Fibroblast of lung (primary cell): ENCODE measurements at regions not wholly inside any gene's neighbourhood (a gene's known extent, or its start where the extent isn't known, plus 50 kb on each side); places are given as distances from the start of the nearest gene placed in this dataset.

Experiments
- EZH2 ChIP-seq: IDR thresholded peaks from 2 replicates; pipeline ENCODE4 v1.5.1; 2012; ENCODE audit warnings: low read length, control low read depth, mild to moderate bottlenecking; ENCODE audit errors: missing control alignments
- TF ChIP-seq, protein P1 (sequence below), 2 donors: IDR thresholded peaks in 1 of 2; conservative IDR thresholded peaks in 1 of 2; 1 replicate in 1 of 2; 2 replicates in 1 of 2; pipeline ENCODE4 v1.5.1; 2011 to 2012; ENCODE audit warnings: low read length in 2 of 2, control low read depth in 1 of 2, inconsistent platforms in 1 of 2, low read depth in 1 of 2, mild to moderate bottlenecking in 1 of 2

DNA sequence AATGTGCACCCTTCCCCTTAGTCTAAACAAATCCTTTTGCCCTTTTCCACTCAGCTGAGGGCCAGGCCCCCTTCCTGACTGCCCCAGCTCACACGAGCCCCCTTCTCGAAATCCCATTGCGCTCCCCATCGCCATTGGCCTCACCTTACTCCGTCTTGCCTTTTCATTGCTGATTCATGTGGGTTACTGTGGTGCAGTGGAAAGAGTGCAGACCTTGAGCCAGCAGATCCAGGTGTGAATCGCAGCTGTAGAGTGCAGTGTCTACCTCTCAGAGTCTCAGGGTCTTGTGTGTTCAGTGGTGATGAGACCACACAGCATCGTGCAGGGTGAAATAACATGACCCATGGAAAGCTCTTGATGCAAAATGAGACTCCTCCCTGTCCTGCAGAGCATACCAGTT lies 132.4 kb upstream of the APCDD1 start:
- TF ChIP-seq, protein P1, sequence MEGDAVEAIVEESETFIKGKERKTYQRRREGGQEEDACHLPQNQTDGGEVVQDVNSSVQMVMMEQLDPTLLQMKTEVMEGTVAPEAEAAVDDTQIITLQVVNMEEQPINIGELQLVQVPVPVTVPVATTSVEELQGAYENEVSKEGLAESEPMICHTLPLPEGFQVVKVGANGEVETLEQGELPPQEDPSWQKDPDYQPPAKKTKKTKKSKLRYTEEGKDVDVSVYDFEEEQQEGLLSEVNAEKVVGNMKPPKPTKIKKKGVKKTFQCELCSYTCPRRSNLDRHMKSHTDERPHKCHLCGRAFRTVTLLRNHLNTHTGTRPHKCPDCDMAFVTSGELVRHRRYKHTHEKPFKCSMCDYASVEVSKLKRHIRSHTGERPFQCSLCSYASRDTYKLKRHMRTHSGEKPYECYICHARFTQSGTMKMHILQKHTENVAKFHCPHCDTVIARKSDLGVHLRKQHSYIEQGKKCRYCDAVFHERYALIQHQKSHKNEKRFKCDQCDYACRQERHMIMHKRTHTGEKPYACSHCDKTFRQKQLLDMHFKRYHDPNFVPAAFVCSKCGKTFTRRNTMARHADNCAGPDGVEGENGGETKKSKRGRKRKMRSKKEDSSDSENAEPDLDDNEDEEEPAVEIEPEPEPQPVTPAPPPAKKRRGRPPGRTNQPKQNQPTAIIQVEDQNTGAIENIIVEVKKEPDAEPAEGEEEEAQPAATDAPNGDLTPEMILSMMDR (conservative IDR thresholded peaks at IDR 0.05 in 1 of 2, IDR thresholded peaks at IDR 0.05 in 1 of 2; ENCODE audit: low read depth in 1 of 2, low read length in 2 of 2) = no peak
- TF ChIP-seq EZH2 = no peak
